Uterus (tissue), 3 donors: ENCODE measurements at regions not wholly inside any gene's neighbourhood (a gene's known extent, or its start where the extent isn't known, plus 50 kb on each side); places are given as distances from the start of the nearest gene placed in this dataset.
"Not testable (repeated sequence)": the region's sequence is repeated elsewhere in the genome, so short reads cannot be mapped to it uniquely, and the experiment has no call there.

Experiments used
- DNase-seq, 2 donors: peaks; one replicate each; pipeline ENCODE4 v3.0.0-alpha.2; 2019 to 2020
- H3K27ac ChIP-seq, 2 donors: fragments of 200-600 bp; sonication (generic); 1 replicate in 1 of 2; 2 replicates in 1 of 2; pipeline ENCODE4 v1.5.1; 2016 to 2018
- H3K27me3 ChIP-seq, 2 donors: fragments of 200-600 bp; sonication (generic); one replicate each; pipeline ENCODE4 v1.5.1; 2018 to 2019; ENCODE audit warnings: control low read depth in 1 of 2
- H3K36me3 ChIP-seq, 2 donors: fragments of 200-600 bp; sonication (generic); one replicate each; pipeline ENCODE4 v1.5.1; 2019; ENCODE audit warnings: control low read depth in 1 of 2
- H3K4me1 ChIP-seq, 2 donors: fragments of 200-600 bp; sonication (generic); one replicate each; pipeline ENCODE4 v1.5.1; 2018 to 2019; ENCODE audit warnings: control low read depth in 1 of 2
- H3K4me3 ChIP-seq, 2 donors: fragments of 200-600 bp; sonication (generic); 1 replicate in 1 of 2; 2 replicates in 1 of 2; pipeline ENCODE4 v1.5.1; 2018 to 2019; ENCODE audit warnings: mild to moderate bottlenecking in 1 of 2
- H3K9me3 ChIP-seq, 2 donors: fragments of 200-600 bp; sonication (generic); one replicate each; pipeline ENCODE4 v1.5.1; 2019; ENCODE audit warnings: control low read depth in 1 of 2
- CTCF ChIP-seq, 4 experiments: fragments of 200-600 bp in 2 of 4; fragments of 450-650 bp in 2 of 4; sonication (generic) in 2 of 4; IDR thresholded peaks; one replicate each; pipeline ENCODE4 v1.5.1; 2016 to 2019; ENCODE audit warnings: antibody characterized with exemption in 4 of 4, mild to moderate bottlenecking in 2 of 4, moderate library complexity in 1 of 4
- POLR2A ChIP-seq, 2 donors: fragments of 450-650 bp; IDR thresholded peaks; one replicate each; pipeline ENCODE4 v1.6.1; 2016; ENCODE audit warnings: antibody characterized with exemption in 2 of 2, mild to moderate bottlenecking in 1 of 2, moderate library complexity in 1 of 2
- intact Hi-C: fragments of 100-400 bp; cut with DNase I; formaldehyde crosslinking; loops from one replicate; pipeline ENCODE4 v1.15.1; 2023; ENCODE audit warnings: low total_unique reads
- donor health status: DM: yes; HTN: yes; CAD: no.

DNA sequence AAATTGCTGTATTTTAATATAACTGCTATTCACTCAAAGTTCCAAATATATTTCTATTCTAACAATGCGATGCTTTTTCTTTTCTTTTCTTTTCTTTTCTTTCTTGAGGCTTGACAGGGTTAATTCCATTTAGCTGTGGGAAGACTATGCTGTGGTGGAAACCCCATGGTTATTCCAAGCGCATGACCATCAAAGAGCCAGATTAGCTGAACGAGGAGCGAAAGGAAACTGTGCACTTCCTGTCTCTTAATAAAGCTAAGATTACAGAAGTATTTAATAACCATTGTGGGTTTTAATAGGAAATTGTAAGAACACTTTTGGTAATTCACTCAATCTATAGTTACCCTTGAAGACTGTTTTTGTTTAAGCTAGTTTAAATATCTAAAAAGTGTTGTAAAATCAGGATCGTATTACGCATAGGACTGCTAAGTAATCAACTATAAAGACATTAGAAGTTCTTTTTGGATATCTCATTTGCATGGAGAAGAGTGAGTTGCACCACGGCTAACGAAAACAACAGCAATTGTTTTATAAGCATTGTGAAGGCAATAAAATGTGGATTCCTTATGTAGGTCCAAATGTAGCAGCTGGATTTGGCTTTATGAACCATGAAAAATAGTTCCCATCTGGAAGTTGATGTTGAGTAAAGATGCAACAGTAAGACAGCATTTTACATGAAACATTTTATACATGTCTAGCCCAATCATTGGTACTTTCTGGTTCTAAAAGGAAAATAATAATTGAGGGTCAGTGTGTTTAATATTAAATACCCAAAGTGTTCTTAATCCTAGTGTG, 105.4 kb downstream of the ZIC1 start:
- no peaks in the 10 kb centered on the region for H3K27me3 ChIP-seq
- no peak overlapping the region for H3K4me3 ChIP-seq
- H3K27ac ChIP-seq, result no peak overlapping the region
- no peaks in the 10 kb centered on the region for H3K9me3 ChIP-seq
- intact Hi-C loops, result no loop called here
- no peak for DNase-seq
- no peaks in the 10 kb centered on the region for H3K36me3 ChIP-seq
- no peaks in the 10 kb centered on the region for H3K4me1 ChIP-seq
- no peak for TF ChIP-seq CTCF (IDR thresholded peaks at IDR 0.05)
- TF ChIP-seq POLR2A (IDR thresholded peaks at IDR 0.05), result no peak

- Histone ChIP-seq H3K36me3 (no peaks in the 10 kb centered on the region), H3K27ac (no peak overlapping the region), H3K4me1 (no peaks in the 10 kb centered on the region), H3K9me3 (no peaks in the 10 kb centered on the region), H3K27me3 (no peaks in the 10 kb centered on the region), H3K4me3 (no peak overlapping the region)
- TF ChIP-seq CTCF (IDR thresholded peaks at IDR 0.05), result no peak
- TF ChIP-seq POLR2A (IDR thresholded peaks at IDR 0.05), result no peak
- intact Hi-C loops, result no loop called here
- no peak for DNase-seq
Measured at GRCh38 chr3:147518465-147518864, 109.3 kb downstream of the ZIC1 start.

DNA sequence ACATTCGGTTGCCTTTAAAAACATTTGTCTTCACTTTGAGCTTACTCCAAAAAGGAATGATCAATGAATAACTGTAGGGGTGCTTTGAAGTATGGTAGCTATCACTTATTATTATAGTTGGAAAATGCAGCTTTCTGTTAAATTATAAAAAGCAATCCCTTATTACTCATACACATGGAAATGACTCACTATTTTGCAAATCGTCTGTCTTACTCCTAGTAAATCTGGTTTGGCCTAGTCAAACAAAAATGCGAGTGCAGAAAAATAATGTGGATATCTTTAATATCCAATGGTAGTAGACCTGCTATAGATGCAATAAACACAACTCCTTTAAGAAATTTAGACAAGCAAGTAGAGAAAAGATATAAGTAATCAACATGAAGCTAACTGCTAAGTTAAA, 112.5 kb downstream of the ZIC1 start:
- Histone ChIP-seq H3K27ac (no peak overlapping the region), H3K4me3 (no peak overlapping the region), H3K36me3 (no peaks in the 10 kb centered on the region), H3K4me1 (no peaks in the 10 kb centered on the region), H3K9me3 (no peaks in the 10 kb centered on the region), H3K27me3 (no peaks in the 10 kb centered on the region)
- TF ChIP-seq CTCF (IDR thresholded peaks at IDR 0.05), result no peak
- no peak for TF ChIP-seq POLR2A (IDR thresholded peaks at IDR 0.05)
- DNase-seq, result no peak
- intact Hi-C loops, result no loop called here

DNA sequence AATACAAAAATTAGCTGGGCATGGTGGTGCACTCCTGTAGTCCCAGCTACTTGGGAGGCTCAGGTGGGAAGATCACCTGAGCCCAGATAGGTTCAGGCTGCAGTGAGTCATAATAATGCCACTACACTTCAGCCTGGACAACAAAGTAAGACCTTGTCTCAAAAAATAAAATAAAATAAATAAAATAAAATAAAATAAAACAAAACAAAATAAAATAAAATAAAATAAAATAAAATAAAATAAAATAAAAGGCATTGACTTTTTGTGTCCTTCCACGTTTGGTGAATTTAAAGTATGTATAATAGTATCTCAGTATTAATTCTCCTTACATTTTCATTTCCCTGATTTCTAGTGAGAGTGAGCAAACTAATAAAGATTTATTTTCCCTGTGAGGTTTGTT, 113.6 kb downstream of the ZIC1 start:
- H3K27ac ChIP-seq, H3K4me3 ChIP-seq, intact Hi-C loops, DNase-seq, H3K9me3 ChIP-seq, H3K27me3 ChIP-seq, H3K36me3 ChIP-seq, H3K4me1 ChIP-seq: not testable (repeated sequence)

DNA sequence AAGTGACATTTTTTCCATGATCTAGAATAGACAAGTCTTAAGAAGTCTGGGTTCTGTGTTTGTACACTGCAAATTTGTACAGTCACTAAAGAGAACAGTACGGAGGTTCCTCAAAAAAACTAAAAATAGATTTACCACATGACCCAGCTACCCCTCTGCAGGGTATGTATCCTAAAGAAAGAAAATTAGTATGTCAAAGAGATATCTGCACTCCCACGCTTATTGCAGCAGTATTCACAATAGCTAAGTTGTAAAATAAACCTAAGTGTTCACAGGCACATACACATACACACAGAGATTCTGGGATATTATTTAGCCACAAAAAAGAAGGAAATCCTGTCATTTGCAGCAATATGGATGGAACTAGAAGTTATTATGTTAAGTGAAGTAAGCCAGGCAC, 120.4 kb downstream of the ZIC1 start:
- DNase-seq, result no peak
- intact Hi-C loops, result no loop called here
- Histone ChIP-seq H3K4me3 (no peak overlapping the region), H3K36me3 (no peaks in the 10 kb centered on the region), H3K27me3 (no peaks in the 10 kb centered on the region), H3K9me3 (peaks cover 0 to 5% of the 10 kb centered on the region in 2 donors), H3K27ac (no peak overlapping the region), H3K4me1 (no peaks in the 10 kb centered on the region)
- TF ChIP-seq POLR2A (IDR thresholded peaks at IDR 0.05) (no peak), CTCF (IDR thresholded peaks at IDR 0.05) (no peak)

DNA sequence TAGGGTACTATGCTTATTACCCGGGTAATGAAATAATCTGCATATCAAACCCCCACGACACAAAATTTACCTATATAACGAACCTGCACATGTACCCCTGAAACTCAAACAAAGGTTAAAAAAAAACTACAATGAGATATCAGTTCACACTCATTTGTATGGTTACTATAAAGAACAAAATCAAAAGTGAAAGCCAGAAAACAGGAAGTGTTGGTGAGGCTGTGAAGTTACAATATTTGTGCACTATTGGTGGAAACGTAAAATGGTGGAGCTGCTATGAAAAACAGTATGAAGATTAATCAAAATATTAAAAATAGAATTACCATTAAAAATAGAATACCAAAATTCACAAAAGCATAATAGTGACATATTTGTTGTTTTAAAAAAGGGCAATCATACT, 128.9 kb downstream of the ZIC1 start:
- intact Hi-C loops, result no loop called here
- no peak for DNase-seq
- Histone ChIP-seq H3K27ac (no peak overlapping the region), H3K27me3 (no peaks in the 10 kb centered on the region), H3K4me1 (no peaks in the 10 kb centered on the region), H3K4me3 (no peak overlapping the region), H3K9me3 (no peaks in the 10 kb centered on the region), H3K36me3 (no peaks in the 10 kb centered on the region)
- TF ChIP-seq CTCF (IDR thresholded peaks at IDR 0.05) (no peak), POLR2A (IDR thresholded peaks at IDR 0.05) (no peak)
